Endothelial cell of umbilical vein (primary cell): ENCODE measurements at regions not wholly inside any gene's neighbourhood (a gene's known extent, or its start where the extent isn't known, plus 50 kb on each side); places are given as distances from the start of the nearest gene placed in this dataset.

ENCODE experiments used
- BruUV-seq: library from RNA; stranded (reverse); fragments of 400-500 nt; replicated peaks from 2 replicates; lab custom pipeline; 2021; lab: Mats Ljungman, UMichigan
- CTCF ChIA-PET: fragments of 300-600, 350-600 bp; sonication (Branson Sonifier 250); formaldehyde crosslinking; loops from one replicate; lab custom pipeline; 2021; ENCODE audit warnings: antibody characterized with exemption, inconsistent platforms; lab: Charles Lee
- POLR2A ChIA-PET: fragments of 300-600, 350-600 bp; sonication (Branson Sonifier 250); formaldehyde crosslinking; loops from one replicate; lab custom pipeline; 2021; ENCODE audit warnings: antibody characterized with exemption, inconsistent platforms; lab: Charles Lee
- DNase-seq: peaks from one replicate; pipeline ENCODE4 v3.0.0-alpha.2; 2011; ENCODE audit warnings: low read depth, low spot score
- FAIRE-seq: peaks from 2 replicates; lab custom pipeline; 2011; peaks lifted over from hg19 to GRCh38; lab: Jason Lieb, UNC
- H2AFZ ChIP-seq: 2 replicates; pipeline ENCODE4 v1.6.0; 2012; ENCODE audit warnings: low read depth, low read length, control low read depth, inconsistent platforms
- H3K27ac ChIP-seq: 2 replicates; pipeline ENCODE4 v1.5.1; 2011; ENCODE audit warnings: low read depth, mild to moderate bottlenecking, control low read depth, low read length, moderate library complexity; ENCODE audit not compliant: insufficient read depth
- H3K27me3 ChIP-seq, 2 experiments: 2 replicates each; pipeline versions ENCODE4 v1.6.0 to v1.6.1; 2011; ENCODE audit warnings: low read length in 2 of 2, mixed read lengths in 1 of 2; ENCODE audit not compliant: control insufficient read depth in 2 of 2, insufficient read depth in 2 of 2
- H3K36me3 ChIP-seq, 2 experiments: 2 replicates in 1 of 2; 3 replicates in 1 of 2; pipeline ENCODE4 v1.5.1; 2011; ENCODE audit warnings: low read length in 2 of 2, mild to moderate bottlenecking in 1 of 2, moderate library complexity in 1 of 2; ENCODE audit not compliant: control insufficient read depth in 2 of 2, insufficient read depth in 2 of 2; ENCODE audit errors: extremely low read depth in 1 of 2
- H3K4me1 ChIP-seq: 3 replicates; pipeline ENCODE4 v1.5.1; 2011; ENCODE audit warnings: mild to moderate bottlenecking, low read length; ENCODE audit not compliant: control insufficient read depth, insufficient read depth; ENCODE audit errors: extremely low read depth
- H3K4me2 ChIP-seq: 2 replicates; pipeline ENCODE4 v1.6.1; 2011; ENCODE audit warnings: low read length, control low read depth, mixed read lengths; ENCODE audit not compliant: insufficient read depth
- H3K4me3 ChIP-seq, 3 experiments: fragments of 200-600 bp in 1 of 3; sonication (generic), shearing (Covaris generic) in 1 of 3; replicated peaks in 1 of 3; 2 replicates each; pipeline ENCODE4 v1.5.1; 2011 to 2016; ENCODE audit warnings: control low read depth in 3 of 3, low read length in 3 of 3, mild to moderate bottlenecking in 2 of 3, inconsistent platforms in 1 of 3, low read depth in 1 of 3, moderate library complexity in 1 of 3; ENCODE audit not compliant: insufficient read depth in 1 of 3
- H3K79me2 ChIP-seq: 2 replicates; pipeline ENCODE4 v1.6.0; 2012; ENCODE audit warnings: low read length, inconsistent platforms; ENCODE audit not compliant: control insufficient read depth, insufficient read depth
- H3K9ac ChIP-seq: replicated peaks from 2 replicates; pipeline ENCODE3; 2011; ENCODE audit warnings: low read length, control low read depth; ENCODE audit not compliant: insufficient read depth; ENCODE audit errors: extremely low read depth
- H3K9me1 ChIP-seq: replicated peaks from 3 replicates; pipeline ENCODE4 v1.6.0; 2011; ENCODE audit warnings: mild to moderate bottlenecking, low read length; ENCODE audit not compliant: control insufficient read depth, insufficient read depth; ENCODE audit errors: extremely low read depth
- H3K9me3 ChIP-seq: replicated peaks from 2 replicates; pipeline ENCODE4 v1.5.1; 2012; ENCODE audit warnings: low read length, inconsistent platforms; ENCODE audit not compliant: control insufficient read depth, insufficient read depth
- H4K20me1 ChIP-seq: replicated peaks from 2 replicates; pipeline ENCODE3; 2011; ENCODE audit warnings: mild to moderate bottlenecking, low read length; ENCODE audit not compliant: control insufficient read depth, insufficient read depth; ENCODE audit errors: extremely low read depth
- CTCF ChIP-seq, 2 donors: IDR thresholded peaks; 1 replicate in 1 of 2; 2 replicates in 1 of 2; pipeline ENCODE4 v1.5.1; 2011; ENCODE audit warnings: low read length in 2 of 2, mild to moderate bottlenecking in 2 of 2, moderate library complexity in 2 of 2, control low read depth in 1 of 2, inconsistent platforms in 1 of 2, low read depth in 1 of 2; ENCODE audit not compliant: insufficient read depth in 1 of 2; ENCODE audit errors: extremely low read depth in 1 of 2
- EZH2 ChIP-seq: IDR thresholded peaks from 2 replicates; pipeline ENCODE4 v1.6.1; 2012; ENCODE audit warnings: borderline replicate concordance, low read depth, mild to moderate bottlenecking, moderate library complexity, low read length, inconsistent platforms; ENCODE audit not compliant: severe bottlenecking
- FOS ChIP-seq: IDR thresholded peaks from 2 replicates; pipeline ENCODE4 v1.6.1; 2011; ENCODE audit warnings: mild to moderate bottlenecking, low read length, moderate library complexity, borderline replicate concordance; ENCODE audit not compliant: insufficient read depth
- GATA2 ChIP-seq: IDR thresholded peaks from 2 replicates; pipeline ENCODE4 v1.7.0; 2011; ENCODE audit warnings: low read depth, mild to moderate bottlenecking, moderate library complexity, mixed read lengths, low read length; ENCODE audit not compliant: insufficient read length, insufficient read depth
- JUN ChIP-seq: IDR thresholded peaks from 2 replicates; pipeline ENCODE4 v1.6.1; 2011; ENCODE audit warnings: borderline replicate concordance, low read depth; ENCODE audit not compliant: insufficient read length, insufficient read depth
- MYC ChIP-seq: IDR thresholded peaks from one replicate; pipeline ENCODE4 v1.6.1; 2011; ENCODE audit warnings: mild to moderate bottlenecking, low read depth, low read length
- POLR2A ChIP-seq: IDR thresholded peaks from 2 replicates; pipeline ENCODE4 v1.6.1; 2012; ENCODE audit warnings: low read depth, mild to moderate bottlenecking, control low read depth, low read length
- POLR2AphosphoS5 ChIP-seq: IDR thresholded peaks from 2 replicates; pipeline ENCODE4 v1.6.1; 2012; ENCODE audit warnings: low read depth, mild to moderate bottlenecking, control low read depth, low read length, moderate library complexity; ENCODE audit not compliant: insufficient read depth
- dilution Hi-C: fragments of 300-500 bp; cut with MboI; formaldehyde crosslinking; loops from one replicate; pipeline ENCODE4 v1.15.0; 2019; ENCODE audit warnings: low sequenced_read_pairs; ENCODE audit not compliant: extremely low pct_ligation_motif_present
- intact Hi-C: fragments of 100-400 bp; cut with micrococcal nuclease; formaldehyde crosslinking; loops from one replicate; pipeline ENCODE4 v1.10.0; 2022
- TF ChIP-seq, protein P1 (sequence below): IDR thresholded peaks from 2 replicates; pipeline ENCODE4 v1.6.1; 2011; ENCODE audit not compliant: insufficient read depth, insufficient read length

GRCh38 chrX:138006180-138006579 is 440.3 kb downstream of the ZIC3 start:
- no peak for FAIRE-seq
- Histone ChIP-seq H3K27me3 (no peaks in the 10 kb centered on the region), H3K27ac (no peak overlapping the region), H3K79me2 (no peaks in the 10 kb centered on the region), H4K20me1 (no peaks in the 10 kb centered on the region), H3K9ac (no peak overlapping the region), H3K36me3 (no peaks in the 10 kb centered on the region), H3K9me1 (no peaks in the 10 kb centered on the region), H2AFZ (no peak overlapping the region), H3K4me1 (no peaks in the 10 kb centered on the region), H3K4me3 (no peak overlapping the region), H3K4me2 (no peak overlapping the region), H3K9me3 (no peaks in the 10 kb centered on the region)
- intact Hi-C loops = no loop called here
- no peak for TF ChIP-seq CTCF (IDR thresholded peaks at IDR 0.05; ENCODE audit: extremely low read depth in 1 of 2, insufficient read depth in 1 of 2, low read depth in 1 of 2, low read length in 2 of 2)
- no peak for TF ChIP-seq GATA2
- TF ChIP-seq JUN = no peak
- no peak for TF ChIP-seq MYC
- TF ChIP-seq, protein P1, sequence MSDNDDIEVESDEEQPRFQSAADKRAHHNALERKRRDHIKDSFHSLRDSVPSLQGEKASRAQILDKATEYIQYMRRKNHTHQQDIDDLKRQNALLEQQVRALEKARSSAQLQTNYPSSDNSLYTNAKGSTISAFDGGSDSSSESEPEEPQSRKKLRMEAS = no peak
- TF ChIP-seq POLR2AphosphoS5 = no peak
- no peak for TF ChIP-seq EZH2
- TF ChIP-seq FOS = no peak
- TF ChIP-seq POLR2A = no peak
- no peak for DNase-seq
- no TSS peak for BruUV-seq
- dilution Hi-C loops = no loop called here
- ChIA-PET CTCF (interaction anchor here (0.7 kb wide), 1 partner anchor 91 kb away, joined by 3 read pairs; no protein-coding TSS in a partner anchor), POLR2A (no interaction called here)
